ENCODE measurements at regions not wholly inside any gene's neighbourhood (a gene's known extent, or its start where the extent isn't known, plus 50 kb on each side); places are given as distances from the start of the nearest gene placed in this dataset.

DNA sequence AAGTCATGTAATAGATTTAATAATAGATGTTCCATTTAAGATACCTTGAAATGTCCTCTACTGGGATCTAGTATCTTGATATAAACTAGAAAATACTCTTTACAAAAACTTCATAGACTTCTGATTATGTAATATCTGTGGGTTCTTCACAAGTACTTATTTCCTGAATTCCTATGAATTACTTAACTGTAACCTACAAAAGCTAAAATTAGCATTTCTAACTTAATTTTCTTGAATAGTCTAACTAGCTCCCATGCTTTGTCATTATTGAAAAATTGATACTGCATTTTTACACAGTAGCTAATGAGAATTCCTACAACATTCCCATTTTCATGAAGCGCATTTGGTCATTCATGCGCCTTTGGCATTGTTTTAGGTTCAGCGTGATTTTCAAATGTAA, 1828.2 kb downstream of the MAT2B start:
- ATAC-seq (ENCODE audit: low read depth): no peak

DNA sequence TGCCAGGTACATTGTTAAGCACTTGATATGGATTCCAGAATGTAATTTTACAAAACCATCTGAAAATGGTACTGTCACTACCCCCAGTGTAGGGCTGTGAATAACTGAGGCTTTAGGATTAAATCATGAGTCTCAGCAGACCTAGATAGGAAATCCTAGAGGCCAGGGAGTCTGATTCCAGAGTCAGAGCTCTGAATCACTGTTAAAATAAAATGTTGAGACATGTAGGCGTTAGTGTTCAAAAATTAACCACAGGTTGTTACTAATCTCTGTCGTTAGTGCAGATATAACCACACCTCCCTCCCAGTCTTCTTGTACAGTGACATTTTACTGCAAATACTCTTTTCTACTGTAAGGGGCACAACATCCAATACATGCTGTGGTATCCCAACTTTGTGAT, 1828.8 kb downstream of the MAT2B start:
- Histone ChIP-seq H3K9ac (ENCODE audit: low read length) (no peak overlapping the region), H3K79me2 (ENCODE audit: control insufficient read depth, insufficient read depth, low read length) (no peaks in the 10 kb centered on the region), H3K27ac (ENCODE audit: low read length in 2 of 2) (no peak overlapping the region), H2AFZ (ENCODE audit: insufficient read depth, low read depth, low read length, poor library complexity, severe bottlenecking) (no peak overlapping the region), H3K4me3 (ENCODE audit: control extremely low read depth in 1 of 5, extremely low read depth in 1 of 5, insufficient read depth in 1 of 5, low read depth in 2 of 5, low read length in 4 of 5) (no peak overlapping the region), H3K9me3 (ENCODE audit: control extremely low read depth in 1 of 3, control insufficient read depth in 2 of 3, insufficient read depth in 1 of 3, low read length in 2 of 3) (no peaks in the 10 kb centered on the region), H3K36me3 (replicated peaks in 1 of 2; ENCODE audit: control extremely low read depth in 1 of 2, control insufficient read depth in 1 of 2, extremely low read depth in 1 of 2, insufficient read depth in 2 of 2, low read length in 1 of 2) (no peaks in the 10 kb centered on the region), H3K4me2 (replicated peaks; ENCODE audit: low read depth, low read length, poor library complexity, severe bottlenecking) (no peak overlapping the region), H3K4me1 (ENCODE audit: control insufficient read depth in 2 of 2, insufficient read depth in 2 of 2, low read length in 2 of 2) (no peaks in the 10 kb centered on the region), H3K27me3 (replicated peaks in 1 of 4; ENCODE audit: control extremely low read depth in 1 of 4, control insufficient read depth in 3 of 4, insufficient read depth in 4 of 4, low read length in 3 of 4) (no peaks in the 10 kb centered on the region), H4K20me1 (ENCODE audit: control insufficient read depth, insufficient read depth, low read length, poor library complexity, severe bottlenecking) (no peaks in the 10 kb centered on the region)
- no CpG with 5 or more reads among the region's 2 CpGs for WGBS (ENCODE audit: insufficient coverage)
- intact Hi-C loops (cut with micrococcal nuclease): no loop called here
- Mint-ChIP-seq H3K4me3 (no peak overlapping the region), H3K27ac (no peak overlapping the region), H3K9me3 (ENCODE audit: insufficient read depth) (no peaks in the 10 kb centered on the region), H3K4me1 (no peaks in the 10 kb centered on the region), H3K27me3 (no peaks in the 10 kb centered on the region)
- DNase-seq: no peak
- TF ChIP-seq EZH2 (IDR thresholded peaks at IDR 0.05; ENCODE audit: borderline replicate concordance, insufficient read depth, low read depth, low read length, poor library complexity, severe bottlenecking): no peak
- TF ChIP-seq, protein P1, sequence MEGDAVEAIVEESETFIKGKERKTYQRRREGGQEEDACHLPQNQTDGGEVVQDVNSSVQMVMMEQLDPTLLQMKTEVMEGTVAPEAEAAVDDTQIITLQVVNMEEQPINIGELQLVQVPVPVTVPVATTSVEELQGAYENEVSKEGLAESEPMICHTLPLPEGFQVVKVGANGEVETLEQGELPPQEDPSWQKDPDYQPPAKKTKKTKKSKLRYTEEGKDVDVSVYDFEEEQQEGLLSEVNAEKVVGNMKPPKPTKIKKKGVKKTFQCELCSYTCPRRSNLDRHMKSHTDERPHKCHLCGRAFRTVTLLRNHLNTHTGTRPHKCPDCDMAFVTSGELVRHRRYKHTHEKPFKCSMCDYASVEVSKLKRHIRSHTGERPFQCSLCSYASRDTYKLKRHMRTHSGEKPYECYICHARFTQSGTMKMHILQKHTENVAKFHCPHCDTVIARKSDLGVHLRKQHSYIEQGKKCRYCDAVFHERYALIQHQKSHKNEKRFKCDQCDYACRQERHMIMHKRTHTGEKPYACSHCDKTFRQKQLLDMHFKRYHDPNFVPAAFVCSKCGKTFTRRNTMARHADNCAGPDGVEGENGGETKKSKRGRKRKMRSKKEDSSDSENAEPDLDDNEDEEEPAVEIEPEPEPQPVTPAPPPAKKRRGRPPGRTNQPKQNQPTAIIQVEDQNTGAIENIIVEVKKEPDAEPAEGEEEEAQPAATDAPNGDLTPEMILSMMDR (IDR thresholded peaks at IDR 0.05): no peak
- CTCF ChIA-PET: no interaction called here
- POLR2A ChIA-PET: no interaction called here
- no peak for ATAC-seq (ENCODE audit: low read depth)

More for the DNA sequence above, 1828.2 kb downstream of the MAT2B start:
- Histone ChIP-seq H3K36me3 (replicated peaks in 1 of 2; ENCODE audit: control extremely low read depth in 1 of 2, control insufficient read depth in 1 of 2, extremely low read depth in 1 of 2, insufficient read depth in 2 of 2, low read length in 1 of 2) (no peaks in the 10 kb centered on the region), H2AFZ (ENCODE audit: insufficient read depth, low read depth, low read length, poor library complexity, severe bottlenecking) (no peak overlapping the region), H3K27me3 (replicated peaks in 1 of 4; ENCODE audit: control extremely low read depth in 1 of 4, control insufficient read depth in 3 of 4, insufficient read depth in 4 of 4, low read length in 3 of 4) (no peaks in the 10 kb centered on the region), H3K4me1 (ENCODE audit: control insufficient read depth in 2 of 2, insufficient read depth in 2 of 2, low read length in 2 of 2) (no peaks in the 10 kb centered on the region), H3K4me3 (ENCODE audit: control extremely low read depth in 1 of 5, extremely low read depth in 1 of 5, insufficient read depth in 1 of 5, low read depth in 2 of 5, low read length in 4 of 5) (no peak overlapping the region), H3K9me3 (ENCODE audit: control extremely low read depth in 1 of 3, control insufficient read depth in 2 of 3, insufficient read depth in 1 of 3, low read length in 2 of 3) (no peaks in the 10 kb centered on the region), H3K27ac (ENCODE audit: low read length in 2 of 2) (no peak overlapping the region), H3K4me2 (replicated peaks; ENCODE audit: low read depth, low read length, poor library complexity, severe bottlenecking) (no peak overlapping the region), H4K20me1 (ENCODE audit: control insufficient read depth, insufficient read depth, low read length, poor library complexity, severe bottlenecking) (no peaks in the 10 kb centered on the region), H3K9ac (ENCODE audit: low read length) (no peak overlapping the region), H3K79me2 (ENCODE audit: control insufficient read depth, insufficient read depth, low read length) (no peaks in the 10 kb centered on the region)
- Mint-ChIP-seq H3K4me3 (no peak overlapping the region), H3K4me1 (no peaks in the 10 kb centered on the region), H3K9me3 (ENCODE audit: insufficient read depth) (no peaks in the 10 kb centered on the region), H3K27me3 (no peaks in the 10 kb centered on the region), H3K27ac (no peak overlapping the region)
- TF ChIP-seq, protein P1 (IDR thresholded peaks at IDR 0.05): no peak
- CTCF ChIA-PET: no interaction called here
- WGBS (ENCODE audit: insufficient coverage): no CpG with 5 or more reads among the region's 3 CpGs
- intact Hi-C loops (cut with micrococcal nuclease): no loop called here
- no peak for DNase-seq
- POLR2A ChIA-PET: no interaction called here
